ENCODE measurements at regions not wholly inside any gene's neighbourhood (a gene's known extent, or its start where the extent isn't known, plus 50 kb on each side); places are given as distances from the start of the nearest gene placed in this dataset.
"Not testable (repeated sequence)": the region's sequence is repeated elsewhere in the genome, so short reads cannot be mapped to it uniquely, and the experiment has no call there.

- not testable (repeated sequence) for H3K36me3 ChIP-seq (ENCODE audit: insufficient read depth, low read length); H4K20me1 ChIP-seq (ENCODE audit: insufficient read depth, low read length); H3K79me2 ChIP-seq (ENCODE audit: insufficient read depth, low read length); H3K9me3 ChIP-seq (ENCODE audit: low read depth, low read length); H3K4me1 ChIP-seq (ENCODE audit: insufficient read depth, low read length); DNase-seq (ENCODE audit: insufficient read length, low spot score, missing footprints); H3K27me3 ChIP-seq (ENCODE audit: insufficient read depth, low read length)
- peak overlapping the region; percentile 56 for H3K27ac ChIP-seq (ENCODE audit: low read depth, low read length)
- H3K4me2 ChIP-seq (ENCODE audit: insufficient read depth, low read length): peak overlapping the region; percentile 83
- peak overlapping the region; percentile 80 for H3K4me3 ChIP-seq (ENCODE audit: insufficient read depth, low read length)
- H2AFZ ChIP-seq (ENCODE audit: low read length): peak overlapping the region; percentile 86
Measured at GRCh38 chr3:195989921-195990840, 81.8 kb upstream of the TNK2 start.

GRCh38 chr3:195989197-195989920, 81.0 kb upstream of the TNK2 start:
- not testable (repeated sequence) for DNase-seq (ENCODE audit: insufficient read length, low spot score, missing footprints); H3K27ac ChIP-seq (ENCODE audit: low read depth, low read length); H3K79me2 ChIP-seq (ENCODE audit: insufficient read depth, low read length); H3K27me3 ChIP-seq (ENCODE audit: insufficient read depth, low read length); H3K36me3 ChIP-seq (ENCODE audit: insufficient read depth, low read length); H2AFZ ChIP-seq (ENCODE audit: low read length); H4K20me1 ChIP-seq (ENCODE audit: insufficient read depth, low read length); H3K4me1 ChIP-seq (ENCODE audit: insufficient read depth, low read length); H3K9me3 ChIP-seq (ENCODE audit: low read depth, low read length)
- Histone ChIP-seq H3K4me3 (ENCODE audit: insufficient read depth, low read length) (peak overlapping the region; percentile 80), H3K4me2 (ENCODE audit: insufficient read depth, low read length) (peak overlapping the region; percentile 61)

- DNase-seq (ENCODE audit: insufficient read length, low spot score, missing footprints); H2AFZ ChIP-seq (ENCODE audit: low read length); H3K27ac ChIP-seq (ENCODE audit: low read depth, low read length); H3K9me3 ChIP-seq (ENCODE audit: low read depth, low read length); H3K4me3 ChIP-seq (ENCODE audit: insufficient read depth, low read length); H3K27me3 ChIP-seq (ENCODE audit: insufficient read depth, low read length); H3K36me3 ChIP-seq (ENCODE audit: insufficient read depth, low read length); H3K79me2 ChIP-seq (ENCODE audit: insufficient read depth, low read length); H4K20me1 ChIP-seq (ENCODE audit: insufficient read depth, low read length); H3K4me1 ChIP-seq (ENCODE audit: insufficient read depth, low read length): not testable (repeated sequence)
- peak overlapping the region; percentile 61 for H3K4me2 ChIP-seq (ENCODE audit: insufficient read depth, low read length)
Measured at GRCh38 chr3:195988764-195989163, 80.4 kb upstream of the TNK2 start.

GRCh38 chr3:195987001-195987400, 78.7 kb upstream of the TNK2 start:
- not testable (repeated sequence) for H3K4me1 ChIP-seq (ENCODE audit: insufficient read depth, low read length); H4K20me1 ChIP-seq (ENCODE audit: insufficient read depth, low read length); H3K27me3 ChIP-seq (ENCODE audit: insufficient read depth, low read length); H3K27ac ChIP-seq (ENCODE audit: low read depth, low read length); H2AFZ ChIP-seq (ENCODE audit: low read length); H3K4me3 ChIP-seq (ENCODE audit: insufficient read depth, low read length); H3K9me3 ChIP-seq (ENCODE audit: low read depth, low read length); H3K4me2 ChIP-seq (ENCODE audit: insufficient read depth, low read length); DNase-seq (ENCODE audit: insufficient read length, low spot score, missing footprints)
- Histone ChIP-seq H3K36me3 (ENCODE audit: insufficient read depth, low read length) (peaks cover 13% of the 10 kb centered on the region), H3K79me2 (ENCODE audit: insufficient read depth, low read length) (peaks cover 12% of the 10 kb centered on the region)

- H3K4me1 ChIP-seq (ENCODE audit: insufficient read depth, low read length); DNase-seq (ENCODE audit: insufficient read length, low spot score, missing footprints); H3K4me2 ChIP-seq (ENCODE audit: insufficient read depth, low read length); H4K20me1 ChIP-seq (ENCODE audit: insufficient read depth, low read length); H3K27ac ChIP-seq (ENCODE audit: low read depth, low read length); H3K27me3 ChIP-seq (ENCODE audit: insufficient read depth, low read length); H2AFZ ChIP-seq (ENCODE audit: low read length); H3K4me3 ChIP-seq (ENCODE audit: insufficient read depth, low read length); H3K9me3 ChIP-seq (ENCODE audit: low read depth, low read length): not testable (repeated sequence)
- Histone ChIP-seq H3K36me3 (ENCODE audit: insufficient read depth, low read length) (peaks cover 17% of the 10 kb centered on the region), H3K79me2 (ENCODE audit: insufficient read depth, low read length) (peaks cover 12% of the 10 kb centered on the region)
Measured at GRCh38 chr3:195986576-195986975, 78.2 kb upstream of the TNK2 start.

GRCh38 chr3:195985348-195985920, 77.1 kb upstream of the TNK2 start:
- not testable (repeated sequence) for H3K4me3 ChIP-seq (ENCODE audit: insufficient read depth, low read length); H4K20me1 ChIP-seq (ENCODE audit: insufficient read depth, low read length); H3K9me3 ChIP-seq (ENCODE audit: low read depth, low read length); DNase-seq (ENCODE audit: insufficient read length, low spot score, missing footprints); H3K27me3 ChIP-seq (ENCODE audit: insufficient read depth, low read length); H3K27ac ChIP-seq (ENCODE audit: low read depth, low read length); H2AFZ ChIP-seq (ENCODE audit: low read length); H3K4me2 ChIP-seq (ENCODE audit: insufficient read depth, low read length); H3K4me1 ChIP-seq (ENCODE audit: insufficient read depth, low read length)
- Histone ChIP-seq H3K36me3 (ENCODE audit: insufficient read depth, low read length) (peaks cover 17% of the 10 kb centered on the region), H3K79me2 (ENCODE audit: insufficient read depth, low read length) (peaks cover 12% of the 10 kb centered on the region)

GRCh38 chr3:195984392-195985030, 76.2 kb upstream of the TNK2 start:
- H2AFZ ChIP-seq (ENCODE audit: low read length); H3K4me2 ChIP-seq (ENCODE audit: insufficient read depth, low read length); H3K4me1 ChIP-seq (ENCODE audit: insufficient read depth, low read length); H3K9me3 ChIP-seq (ENCODE audit: low read depth, low read length); H3K4me3 ChIP-seq (ENCODE audit: insufficient read depth, low read length); DNase-seq (ENCODE audit: insufficient read length, low spot score, missing footprints); H4K20me1 ChIP-seq (ENCODE audit: insufficient read depth, low read length); H3K27ac ChIP-seq (ENCODE audit: low read depth, low read length); H3K79me2 ChIP-seq (ENCODE audit: insufficient read depth, low read length); H3K27me3 ChIP-seq (ENCODE audit: insufficient read depth, low read length): not testable (repeated sequence)
- H3K36me3 ChIP-seq (ENCODE audit: insufficient read depth, low read length): peaks cover 17% of the 10 kb centered on the region

- not testable (repeated sequence) for H4K20me1 ChIP-seq (ENCODE audit: insufficient read depth, low read length); H3K4me3 ChIP-seq (ENCODE audit: insufficient read depth, low read length); H3K79me2 ChIP-seq (ENCODE audit: insufficient read depth, low read length); H3K9me3 ChIP-seq (ENCODE audit: low read depth, low read length); H2AFZ ChIP-seq (ENCODE audit: low read length); H3K4me2 ChIP-seq (ENCODE audit: insufficient read depth, low read length); DNase-seq (ENCODE audit: insufficient read length, low spot score, missing footprints); H3K27ac ChIP-seq (ENCODE audit: low read depth, low read length); H3K4me1 ChIP-seq (ENCODE audit: insufficient read depth, low read length); H3K27me3 ChIP-seq (ENCODE audit: insufficient read depth, low read length)
- peaks cover 17% of the 10 kb centered on the region for H3K36me3 ChIP-seq (ENCODE audit: insufficient read depth, low read length)
Measured at GRCh38 chr3:195983880-195984279, 75.5 kb upstream of the TNK2 start.

All from osteoblast (primary cell).